Progenitor cell of endocrine pancreas (in vitro differentiated cells): ENCODE measurements at regions not wholly inside any gene's neighbourhood (a gene's known extent, or its start where the extent isn't known, plus 50 kb on each side); places are given as distances from the start of the nearest gene placed in this dataset.

Experiments
- DNase-seq: peaks from one replicate; pipeline ENCODE4 v3.0.0; 2021; ENCODE audit warnings: low spot score; ENCODE audit not compliant: unreplicated experiment
- H3K27ac Mint-ChIP-seq: 2 replicates; pipeline ENCODE4 v1.8.0; 2021; ENCODE audit warnings: mild to moderate bottlenecking, moderate library complexity, mixed read lengths
- H3K27me3 Mint-ChIP-seq: 2 replicates; pipeline ENCODE4 v1.8.0; 2021; ENCODE audit warnings: mixed read lengths
- H3K36me3 Mint-ChIP-seq: 2 replicates; pipeline ENCODE4 v1.8.0; 2022; ENCODE audit warnings: mixed read lengths; ENCODE audit not compliant: insufficient read depth
- H3K4me1 Mint-ChIP-seq: 2 replicates; pipeline ENCODE4 v1.8.0; 2021; ENCODE audit warnings: low read depth, mixed read lengths
- H3K4me3 Mint-ChIP-seq: 2 replicates; pipeline ENCODE4 v1.8.0; 2021; ENCODE audit warnings: low read depth, mild to moderate bottlenecking, moderate library complexity, mixed read lengths
- H3K9me3 Mint-ChIP-seq: 2 replicates; pipeline ENCODE4 v1.8.0; 2021; ENCODE audit warnings: low read depth, mixed read lengths
- TF ChIP-seq, protein P1 (sequence below): fragments of 200-600 bp; sonication (generic); IDR thresholded peaks from one replicate; pipeline ENCODE4 v1.5.0; 2021; ENCODE audit warnings: antibody characterized with exemption, mild to moderate bottlenecking; ENCODE audit not compliant: unreplicated experiment

DNA sequence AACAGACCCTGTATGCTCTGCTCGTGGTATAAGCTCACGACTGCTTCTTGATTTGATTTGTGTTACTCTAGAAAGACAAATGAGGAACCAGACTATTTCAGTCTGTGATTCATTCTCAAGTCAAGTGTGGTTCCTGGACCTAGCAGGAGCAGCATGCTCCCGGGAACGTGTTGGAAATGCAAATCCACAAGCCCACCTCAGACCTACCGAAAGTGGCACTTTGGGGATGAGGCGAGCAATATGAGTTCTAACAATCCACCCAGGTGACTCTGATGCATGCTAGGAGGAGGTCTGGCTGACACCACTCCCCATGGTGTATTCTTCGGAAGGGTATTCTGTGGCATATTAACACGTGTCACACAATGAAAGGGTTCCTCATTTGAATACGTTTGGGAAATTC is 59.5 kb upstream of the TMX1 start:
- Mint-ChIP-seq H3K4me1 (peaks cover 12% of the 10 kb centered on the region), H3K36me3 (no peaks in the 10 kb centered on the region)

DNA sequence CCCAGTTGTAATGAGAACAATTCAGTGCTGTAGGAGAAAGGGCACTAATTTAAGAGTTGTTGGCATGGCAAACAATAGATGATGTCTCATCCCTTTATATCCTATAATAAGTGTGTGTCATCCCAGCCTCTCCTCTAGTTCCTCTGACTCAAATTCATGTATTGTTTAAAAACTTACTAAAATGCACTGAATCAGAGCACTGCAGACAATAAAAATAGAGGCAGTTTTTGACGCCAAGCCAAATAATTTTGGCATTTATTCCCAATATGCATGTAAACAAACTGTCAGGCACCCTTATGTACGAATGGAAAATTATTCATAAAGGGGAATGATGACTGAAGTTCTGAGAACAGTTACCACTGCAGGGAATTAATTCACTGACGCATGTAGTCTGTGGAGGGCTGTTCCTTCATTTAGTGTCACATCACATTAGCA is 57.9 kb upstream of the TMX1 start:
- H3K9me3 Mint-ChIP-seq, result no peaks in the 10 kb centered on the region
- no peak overlapping the region for H3K27ac Mint-ChIP-seq
- peaks cover 12% of the 10 kb centered on the region for H3K4me1 Mint-ChIP-seq
- H3K4me3 Mint-ChIP-seq, result no peak overlapping the region
- TF ChIP-seq, protein P1, sequence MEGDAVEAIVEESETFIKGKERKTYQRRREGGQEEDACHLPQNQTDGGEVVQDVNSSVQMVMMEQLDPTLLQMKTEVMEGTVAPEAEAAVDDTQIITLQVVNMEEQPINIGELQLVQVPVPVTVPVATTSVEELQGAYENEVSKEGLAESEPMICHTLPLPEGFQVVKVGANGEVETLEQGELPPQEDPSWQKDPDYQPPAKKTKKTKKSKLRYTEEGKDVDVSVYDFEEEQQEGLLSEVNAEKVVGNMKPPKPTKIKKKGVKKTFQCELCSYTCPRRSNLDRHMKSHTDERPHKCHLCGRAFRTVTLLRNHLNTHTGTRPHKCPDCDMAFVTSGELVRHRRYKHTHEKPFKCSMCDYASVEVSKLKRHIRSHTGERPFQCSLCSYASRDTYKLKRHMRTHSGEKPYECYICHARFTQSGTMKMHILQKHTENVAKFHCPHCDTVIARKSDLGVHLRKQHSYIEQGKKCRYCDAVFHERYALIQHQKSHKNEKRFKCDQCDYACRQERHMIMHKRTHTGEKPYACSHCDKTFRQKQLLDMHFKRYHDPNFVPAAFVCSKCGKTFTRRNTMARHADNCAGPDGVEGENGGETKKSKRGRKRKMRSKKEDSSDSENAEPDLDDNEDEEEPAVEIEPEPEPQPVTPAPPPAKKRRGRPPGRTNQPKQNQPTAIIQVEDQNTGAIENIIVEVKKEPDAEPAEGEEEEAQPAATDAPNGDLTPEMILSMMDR, result no peak
- H3K27me3 Mint-ChIP-seq, result no peaks in the 10 kb centered on the region
- no peaks in the 10 kb centered on the region for H3K36me3 Mint-ChIP-seq
- no peak for DNase-seq

More for the DNA sequence above, 59.5 kb upstream of the TMX1 start:
- TF ChIP-seq, protein P1, result no peak
- H3K27ac Mint-ChIP-seq, result no peak overlapping the region
- DNase-seq, result no peak
- no peaks in the 10 kb centered on the region for H3K9me3 Mint-ChIP-seq
- peaks cover 8% of the 10 kb centered on the region for H3K27me3 Mint-ChIP-seq
- no peak overlapping the region for H3K4me3 Mint-ChIP-seq

DNA sequence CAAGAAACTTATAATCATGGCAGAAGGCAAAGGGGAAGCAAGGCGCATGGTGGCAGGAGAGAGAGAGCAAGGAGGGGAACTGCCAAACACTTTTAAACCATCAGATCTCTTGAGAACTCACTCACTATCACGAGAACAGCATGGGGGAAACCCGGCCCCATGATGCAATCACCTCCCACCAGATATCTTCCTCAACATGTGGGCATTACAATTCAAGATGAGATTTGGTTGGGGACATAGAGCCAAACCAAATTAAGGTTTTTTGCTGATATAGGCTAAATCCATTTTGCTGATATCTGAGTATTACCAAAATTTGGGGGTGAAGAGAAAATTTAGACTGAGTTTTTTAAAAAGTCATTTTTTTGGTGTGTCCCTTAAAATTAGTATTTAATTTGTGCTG is 54.9 kb upstream of the TMX1 start:
- TF ChIP-seq, protein P1, result no peak
- no peaks in the 10 kb centered on the region for H3K9me3 Mint-ChIP-seq
- peaks cover 7% of the 10 kb centered on the region for H3K4me1 Mint-ChIP-seq
- DNase-seq, result no peak
- H3K27me3 Mint-ChIP-seq, result no peaks in the 10 kb centered on the region
- H3K4me3 Mint-ChIP-seq, result no peak overlapping the region
- H3K36me3 Mint-ChIP-seq, result no peaks in the 10 kb centered on the region
- H3K27ac Mint-ChIP-seq, result no peak overlapping the region

DNA sequence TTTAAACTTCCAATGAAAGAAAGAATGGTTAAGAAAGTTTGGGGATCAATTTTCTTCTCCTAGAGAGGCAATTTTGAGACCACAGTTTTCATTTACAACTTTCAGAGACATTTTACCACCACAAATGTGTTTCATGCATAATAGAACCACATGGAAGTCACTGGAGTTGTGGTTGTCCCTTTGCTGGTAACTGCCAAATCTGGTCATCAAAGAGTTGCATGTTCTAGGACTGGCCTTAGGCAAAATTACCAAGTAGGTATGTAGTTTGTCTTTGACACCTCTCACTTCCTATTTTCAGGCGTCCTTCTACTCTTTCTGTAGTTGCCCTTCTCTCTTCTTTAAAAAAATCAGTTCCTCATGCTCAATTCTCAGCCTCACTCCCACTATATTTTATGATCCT is 54.3 kb upstream of the TMX1 start:
- H3K4me3 Mint-ChIP-seq, result no peak overlapping the region
- no peak overlapping the region for H3K27ac Mint-ChIP-seq
- H3K4me1 Mint-ChIP-seq, result peaks cover 1% of the 10 kb centered on the region
- no peaks in the 10 kb centered on the region for H3K36me3 Mint-ChIP-seq
- TF ChIP-seq, protein P1, result no peak
- H3K9me3 Mint-ChIP-seq, result no peaks in the 10 kb centered on the region
- no peaks in the 10 kb centered on the region for H3K27me3 Mint-ChIP-seq
- DNase-seq, result no peak

DNA sequence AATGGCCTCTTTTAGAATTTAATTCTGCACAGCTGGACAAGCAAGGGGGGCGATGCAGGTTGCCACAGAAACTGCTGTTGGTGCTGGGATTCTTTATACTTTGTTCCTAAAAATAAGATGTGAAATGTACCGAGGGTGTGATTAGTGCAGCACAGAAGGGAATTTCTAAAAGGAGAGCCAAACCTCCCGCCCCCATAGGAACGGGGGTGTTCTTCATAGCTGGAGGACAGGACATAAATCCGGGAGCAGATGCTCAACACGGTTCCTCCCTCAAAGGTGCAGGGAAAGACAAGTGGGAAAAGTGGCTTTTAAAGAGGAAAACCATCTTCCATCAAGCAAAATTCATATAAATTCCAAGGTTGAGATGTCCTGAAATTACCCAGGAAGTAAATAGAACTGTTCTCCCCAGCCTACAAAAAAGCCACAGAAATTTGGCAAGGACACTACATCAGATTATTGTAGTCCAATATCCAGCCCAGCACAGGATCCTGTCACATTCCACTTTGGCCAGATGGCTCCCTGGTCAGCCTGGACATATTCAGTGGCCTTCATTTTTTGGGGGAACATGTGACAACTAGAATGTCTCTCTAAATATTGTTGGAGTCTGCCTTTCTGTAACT is 51.4 kb upstream of the TMX1 start:
- Mint-ChIP-seq H3K4me3 (no peak overlapping the region), H3K27ac (no peak overlapping the region), H3K4me1 (no peaks in the 10 kb centered on the region), H3K36me3 (no peaks in the 10 kb centered on the region), H3K9me3 (no peaks in the 10 kb centered on the region), H3K27me3 (no peaks in the 10 kb centered on the region)
- TF ChIP-seq, protein P1, result no peak
- DNase-seq, result no peak
